T-helper 17 cell (primary cell): ENCODE measurements at regions not wholly inside any gene's neighbourhood (a gene's known extent, or its start where the extent isn't known, plus 50 kb on each side); places are given as distances from the start of the nearest gene placed in this dataset.

ENCODE experiments used
- ATAC-seq: fragments of 150-1000 bp; cut with Tn5 transposase; 2 replicates; pipeline ENCODE4 v1.10.0; 2021; ENCODE audit warnings: mild to moderate bottlenecking, moderate library complexity
- DNase-seq, 3 donors: peaks; one replicate each; pipeline versions ENCODE4 v3.0.0 to v3.0.0-alpha.2; 2020 to 2021
- H3K9me3 ChIP-seq: one replicate; pipeline ENCODE4 v1.7.0; 2013; ENCODE audit warnings: low read length, mild to moderate bottlenecking; ENCODE audit not compliant: control insufficient read depth, poor library complexity, severe bottlenecking
- H3K27ac Mint-ChIP-seq: one replicate; pipeline ENCODE4 v1.8.0; 2022; ENCODE audit warnings: mild to moderate bottlenecking, moderate library complexity, mixed read lengths
- H3K27me3 Mint-ChIP-seq: one replicate; pipeline ENCODE4 v1.8.0; 2022; ENCODE audit warnings: mixed read lengths
- H3K36me3 Mint-ChIP-seq: one replicate; pipeline ENCODE4 v1.8.0; 2022; ENCODE audit warnings: low read depth, mixed read lengths
- H3K4me1 Mint-ChIP-seq: one replicate; pipeline ENCODE4 v1.8.0; 2022; ENCODE audit warnings: mild to moderate bottlenecking, mixed read lengths
- H3K4me3 Mint-ChIP-seq: one replicate; pipeline ENCODE4 v1.8.0; 2022; ENCODE audit warnings: mild to moderate bottlenecking, moderate library complexity, mixed read lengths

GRCh38 chr9:82679472-82679871, 383.5 kb downstream of the RASEF start:
- Mint-ChIP-seq H3K27me3 (no peaks in the 10 kb centered on the region), H3K4me1 (no peaks in the 10 kb centered on the region), H3K27ac (no peak overlapping the region), H3K4me3 (no peak overlapping the region), H3K36me3 (no peaks in the 10 kb centered on the region)
- no peak for DNase-seq
- ATAC-seq = no peak
- no peaks in the 10 kb centered on the region for H3K9me3 ChIP-seq

GRCh38 chr9:82680179-82680935, 382.6 kb downstream of the RASEF start:
- Mint-ChIP-seq H3K36me3 (no peaks in the 10 kb centered on the region), H3K4me3 (no peak overlapping the region), H3K27ac (no peak overlapping the region), H3K4me1 (no peaks in the 10 kb centered on the region), H3K27me3 (no peaks in the 10 kb centered on the region)
- no peak for DNase-seq
- ATAC-seq = no peak
- H3K9me3 ChIP-seq = no peaks in the 10 kb centered on the region

- Mint-ChIP-seq H3K4me1 (no peaks in the 10 kb centered on the region), H3K27ac (no peak overlapping the region)
These were observed 381.1 kb downstream of the RASEF start for GRCh38 chr9:82681809-82682208.

GRCh38 chr9:82682431-82682830, 380.5 kb downstream of the RASEF start:
- H3K4me3 Mint-ChIP-seq = no peak overlapping the region
- ATAC-seq (no peak), DNase-seq (no peak)
- H3K4me1 Mint-ChIP-seq = no peaks in the 10 kb centered on the region
- H3K27ac Mint-ChIP-seq = no peak overlapping the region
- no peaks in the 10 kb centered on the region for H3K9me3 ChIP-seq
- no peaks in the 10 kb centered on the region for H3K27me3 Mint-ChIP-seq
- no peaks in the 10 kb centered on the region for H3K36me3 Mint-ChIP-seq

More at GRCh38 chr9:82681809-82682208, 381.1 kb downstream of the RASEF start:
- H3K9me3 ChIP-seq = no peaks in the 10 kb centered on the region
- Mint-ChIP-seq H3K27me3 (no peaks in the 10 kb centered on the region), H3K4me3 (no peak overlapping the region), H3K36me3 (no peaks in the 10 kb centered on the region)
- ATAC-seq (no peak), DNase-seq (no peak)

- H3K4me3 Mint-ChIP-seq = no peak overlapping the region
- no peak overlapping the region for H3K27ac Mint-ChIP-seq
- no peaks in the 10 kb centered on the region for H3K27me3 Mint-ChIP-seq
- no peaks in the 10 kb centered on the region for H3K9me3 ChIP-seq
- ATAC-seq (no peak), DNase-seq (no peak)
- no peaks in the 10 kb centered on the region for H3K4me1 Mint-ChIP-seq
- H3K36me3 Mint-ChIP-seq = no peaks in the 10 kb centered on the region
These were observed 367.2 kb downstream of the RASEF start for GRCh38 chr9:82695704-82696103.

GRCh38 chr9:82706786-82707185, 356.2 kb downstream of the RASEF start:
- ATAC-seq = no peak
- H3K27ac Mint-ChIP-seq = no peak overlapping the region

GRCh38 chr9:82716821-82717220, 346.1 kb downstream of the RASEF start:
- no peak overlapping the region for H3K4me3 Mint-ChIP-seq
- no peaks in the 10 kb centered on the region for H3K27me3 Mint-ChIP-seq
- ATAC-seq (no peak), DNase-seq (no peak)
- H3K4me1 Mint-ChIP-seq = no peaks in the 10 kb centered on the region
- no peaks in the 10 kb centered on the region for H3K9me3 ChIP-seq
- no peaks in the 10 kb centered on the region for H3K36me3 Mint-ChIP-seq
- no peak overlapping the region for H3K27ac Mint-ChIP-seq

More at GRCh38 chr9:82706786-82707185, 356.2 kb downstream of the RASEF start:
- DNase-seq = no peak
- Mint-ChIP-seq H3K27me3 (no peaks in the 10 kb centered on the region), H3K4me1 (no peaks in the 10 kb centered on the region), H3K4me3 (no peak overlapping the region), H3K36me3 (no peaks in the 10 kb centered on the region)
- no peaks in the 10 kb centered on the region for H3K9me3 ChIP-seq

GRCh38 chr9:82720515-82720914, 342.4 kb downstream of the RASEF start:
- ATAC-seq (no peak), DNase-seq (no peak)
- Mint-ChIP-seq H3K27ac (no peak overlapping the region), H3K36me3 (no peaks in the 10 kb centered on the region), H3K4me3 (no peak overlapping the region), H3K27me3 (no peaks in the 10 kb centered on the region), H3K4me1 (no peaks in the 10 kb centered on the region)
- no peaks in the 10 kb centered on the region for H3K9me3 ChIP-seq

- H3K9me3 ChIP-seq = no peaks in the 10 kb centered on the region
- Mint-ChIP-seq H3K4me3 (no peak overlapping the region), H3K27me3 (no peaks in the 10 kb centered on the region), H3K4me1 (no peaks in the 10 kb centered on the region), H3K27ac (no peak overlapping the region), H3K36me3 (no peaks in the 10 kb centered on the region)
- DNase-seq (no peak), ATAC-seq (no peak)
These were observed 341.3 kb downstream of the RASEF start for GRCh38 chr9:82721593-82721992.

GRCh38 chr9:82722051-82722450, 340.9 kb downstream of the RASEF start:
- H3K27ac Mint-ChIP-seq = no peak overlapping the region
- DNase-seq (no peak), ATAC-seq (no peak)
- H3K4me1 Mint-ChIP-seq = no peaks in the 10 kb centered on the region
- H3K9me3 ChIP-seq = no peaks in the 10 kb centered on the region
- no peaks in the 10 kb centered on the region for H3K27me3 Mint-ChIP-seq
- H3K36me3 Mint-ChIP-seq = no peaks in the 10 kb centered on the region
- H3K4me3 Mint-ChIP-seq = no peak overlapping the region

- no peak for ATAC-seq
- no peaks in the 10 kb centered on the region for H3K27me3 Mint-ChIP-seq
These were observed 340.4 kb downstream of the RASEF start for GRCh38 chr9:82722561-82722960.

GRCh38 chr9:82726424-82727276, 336.3 kb downstream of the RASEF start:
- no peak overlapping the region for H3K27ac Mint-ChIP-seq
- H3K4me1 Mint-ChIP-seq = no peaks in the 10 kb centered on the region
- DNase-seq = no peak
- no peak overlapping the region for H3K4me3 Mint-ChIP-seq
- no peak for ATAC-seq
- no peaks in the 10 kb centered on the region for H3K9me3 ChIP-seq
- no peaks in the 10 kb centered on the region for H3K27me3 Mint-ChIP-seq
- H3K36me3 Mint-ChIP-seq = no peaks in the 10 kb centered on the region

More at GRCh38 chr9:82722561-82722960, 340.4 kb downstream of the RASEF start:
- no peak for DNase-seq
- Mint-ChIP-seq H3K4me1 (no peaks in the 10 kb centered on the region), H3K36me3 (no peaks in the 10 kb centered on the region), H3K27ac (no peak overlapping the region), H3K4me3 (no peak overlapping the region)
- no peaks in the 10 kb centered on the region for H3K9me3 ChIP-seq

GRCh38 chr9:82729141-82729540, 333.8 kb downstream of the RASEF start:
- Mint-ChIP-seq H3K4me1 (no peaks in the 10 kb centered on the region), H3K27me3 (no peaks in the 10 kb centered on the region), H3K36me3 (no peaks in the 10 kb centered on the region), H3K27ac (no peak overlapping the region), H3K4me3 (no peak overlapping the region)
- DNase-seq = no peak
- H3K9me3 ChIP-seq = no peaks in the 10 kb centered on the region
- ATAC-seq = no peak
